Hepatocyte (in vitro differentiated cells): ENCODE measurements at regions not wholly inside any gene's neighbourhood (a gene's known extent, or its start where the extent isn't known, plus 50 kb on each side); places are given as distances from the start of the nearest gene placed in this dataset.

Source experiments
- EZH2 ChIP-seq: fragments of 200-600 bp; sonication (generic); IDR thresholded peaks from 2 replicates; pipeline ENCODE4 v1.6.1; 2016; ENCODE audit warnings: antibody characterized with exemption, mild to moderate bottlenecking, borderline replicate concordance
- EZH2phosphoT487 ChIP-seq: fragments of 200-600 bp; sonication (generic); IDR thresholded peaks from one replicate; pipeline ENCODE4 v1.6.1; 2018; ENCODE audit warnings: antibody characterized with exemption, mild to moderate bottlenecking, low read depth, moderate library complexity; ENCODE audit not compliant: unreplicated experiment, severe bottlenecking
- TF ChIP-seq, protein P1 (sequence below): fragments of 200-600 bp; sonication (generic); IDR thresholded peaks from 2 replicates; pipeline ENCODE4 v1.5.1; 2016; ENCODE audit warnings: antibody characterized with exemption, mild to moderate bottlenecking; ENCODE audit not compliant: poor library complexity

DNA sequence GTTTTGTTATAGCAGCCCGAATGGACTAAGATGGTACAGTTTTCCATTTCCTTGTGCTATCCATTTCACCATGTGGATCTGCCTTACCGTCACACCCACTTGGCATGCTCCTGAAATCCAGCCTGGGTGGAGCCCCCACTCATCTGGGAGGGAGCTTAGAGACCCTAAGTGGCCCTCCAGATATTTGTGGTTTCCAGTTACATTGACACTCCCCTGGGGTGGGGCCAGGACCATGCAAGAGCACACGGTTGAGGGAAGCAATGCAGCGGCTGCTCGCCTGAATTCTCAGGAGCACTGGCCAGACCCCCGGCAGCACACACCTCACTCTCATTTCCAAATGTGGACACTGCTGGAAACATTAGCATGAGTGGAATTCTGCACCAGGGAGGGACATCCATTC lies 231.1 kb downstream of the UTP18 start:
- TF ChIP-seq EZH2phosphoT487 = no peak
- no peak for TF ChIP-seq EZH2
- TF ChIP-seq, protein P1, sequence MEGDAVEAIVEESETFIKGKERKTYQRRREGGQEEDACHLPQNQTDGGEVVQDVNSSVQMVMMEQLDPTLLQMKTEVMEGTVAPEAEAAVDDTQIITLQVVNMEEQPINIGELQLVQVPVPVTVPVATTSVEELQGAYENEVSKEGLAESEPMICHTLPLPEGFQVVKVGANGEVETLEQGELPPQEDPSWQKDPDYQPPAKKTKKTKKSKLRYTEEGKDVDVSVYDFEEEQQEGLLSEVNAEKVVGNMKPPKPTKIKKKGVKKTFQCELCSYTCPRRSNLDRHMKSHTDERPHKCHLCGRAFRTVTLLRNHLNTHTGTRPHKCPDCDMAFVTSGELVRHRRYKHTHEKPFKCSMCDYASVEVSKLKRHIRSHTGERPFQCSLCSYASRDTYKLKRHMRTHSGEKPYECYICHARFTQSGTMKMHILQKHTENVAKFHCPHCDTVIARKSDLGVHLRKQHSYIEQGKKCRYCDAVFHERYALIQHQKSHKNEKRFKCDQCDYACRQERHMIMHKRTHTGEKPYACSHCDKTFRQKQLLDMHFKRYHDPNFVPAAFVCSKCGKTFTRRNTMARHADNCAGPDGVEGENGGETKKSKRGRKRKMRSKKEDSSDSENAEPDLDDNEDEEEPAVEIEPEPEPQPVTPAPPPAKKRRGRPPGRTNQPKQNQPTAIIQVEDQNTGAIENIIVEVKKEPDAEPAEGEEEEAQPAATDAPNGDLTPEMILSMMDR = no peak
